HL-60 (cell line): ENCODE measurements at regions not wholly inside any gene's neighbourhood (a gene's known extent, or its start where the extent isn't known, plus 50 kb on each side); places are given as distances from the start of the nearest gene placed in this dataset.

ENCODE experiments used
- DNase-seq, 2 experiments: peaks; one replicate each; pipeline ENCODE4 v3.0.0-alpha.2; 2010 to 2020; ENCODE audit warnings: low read depth in 1 of 2, low spot score in 1 of 2
- H3K27ac ChIP-seq: fragments of 250-450 bp; sonication (Bioruptor Pico); replicated peaks from 2 replicates; pipeline ENCODE4 v1.5.1; 2020; ENCODE audit warnings: mild to moderate bottlenecking, moderate library complexity
- H3K27me3 ChIP-seq: fragments of 250-450 bp; sonication (Bioruptor Pico); 2 replicates; pipeline ENCODE4 v1.5.1; 2021; ENCODE audit warnings: mild to moderate bottlenecking, moderate library complexity; ENCODE audit not compliant: insufficient read depth, poor library complexity, severe bottlenecking
- H3K4me3 ChIP-seq: replicated peaks from 2 replicates; pipeline ENCODE4 v1.5.1; 2011; ENCODE audit warnings: mild to moderate bottlenecking, control low read depth, low read length; ENCODE audit not compliant: insufficient read depth
- GABPA ChIP-seq: IDR thresholded peaks from 2 replicates; pipeline ENCODE4 v1.6.1; 2012; ENCODE audit warnings: low read depth
- POLR2AphosphoS5 ChIP-seq: IDR thresholded peaks from 2 replicates; pipeline ENCODE4 v1.6.1; 2012; ENCODE audit warnings: low read depth
- SPI1 ChIP-seq: IDR thresholded peaks from 2 replicates; pipeline ENCODE4 v1.6.1; 2012; ENCODE audit warnings: low read depth, mild to moderate bottlenecking, borderline replicate concordance
- TF ChIP-seq, protein P1 (sequence below): IDR thresholded peaks from 2 replicates; pipeline ENCODE4 v1.6.1; 2012; ENCODE audit warnings: low read depth; ENCODE audit not compliant: insufficient replicate concordance
- TF ChIP-seq, protein P2 (sequence below): IDR thresholded peaks from one replicate; pipeline ENCODE4 v1.5.1; 2011; ENCODE audit warnings: low read length, control low read depth, inconsistent platforms; ENCODE audit not compliant: insufficient read depth

DNA sequence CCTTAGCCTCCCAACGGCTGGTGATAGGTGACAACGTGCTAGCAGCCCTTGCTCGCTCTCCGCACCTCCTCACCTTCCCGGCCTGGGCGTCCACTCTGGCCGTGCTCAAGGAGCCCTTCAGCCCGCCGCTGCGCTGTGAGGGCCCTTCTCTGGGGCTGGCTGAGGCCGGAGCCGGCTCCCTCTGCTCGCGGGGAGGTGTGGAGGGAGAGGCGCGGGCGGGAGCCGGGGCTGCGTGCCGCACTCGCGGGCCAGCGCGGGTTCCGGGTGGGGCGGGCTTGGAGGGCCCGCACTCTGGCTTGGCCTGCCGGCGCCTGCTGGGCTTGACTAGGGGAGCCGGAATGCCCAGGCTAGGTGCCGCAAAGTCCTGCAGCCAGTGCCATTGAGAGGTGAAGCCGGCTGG lies 131.1 kb downstream of the CCER1 start:
- no peak for DNase-seq
- TF ChIP-seq, protein P1, sequence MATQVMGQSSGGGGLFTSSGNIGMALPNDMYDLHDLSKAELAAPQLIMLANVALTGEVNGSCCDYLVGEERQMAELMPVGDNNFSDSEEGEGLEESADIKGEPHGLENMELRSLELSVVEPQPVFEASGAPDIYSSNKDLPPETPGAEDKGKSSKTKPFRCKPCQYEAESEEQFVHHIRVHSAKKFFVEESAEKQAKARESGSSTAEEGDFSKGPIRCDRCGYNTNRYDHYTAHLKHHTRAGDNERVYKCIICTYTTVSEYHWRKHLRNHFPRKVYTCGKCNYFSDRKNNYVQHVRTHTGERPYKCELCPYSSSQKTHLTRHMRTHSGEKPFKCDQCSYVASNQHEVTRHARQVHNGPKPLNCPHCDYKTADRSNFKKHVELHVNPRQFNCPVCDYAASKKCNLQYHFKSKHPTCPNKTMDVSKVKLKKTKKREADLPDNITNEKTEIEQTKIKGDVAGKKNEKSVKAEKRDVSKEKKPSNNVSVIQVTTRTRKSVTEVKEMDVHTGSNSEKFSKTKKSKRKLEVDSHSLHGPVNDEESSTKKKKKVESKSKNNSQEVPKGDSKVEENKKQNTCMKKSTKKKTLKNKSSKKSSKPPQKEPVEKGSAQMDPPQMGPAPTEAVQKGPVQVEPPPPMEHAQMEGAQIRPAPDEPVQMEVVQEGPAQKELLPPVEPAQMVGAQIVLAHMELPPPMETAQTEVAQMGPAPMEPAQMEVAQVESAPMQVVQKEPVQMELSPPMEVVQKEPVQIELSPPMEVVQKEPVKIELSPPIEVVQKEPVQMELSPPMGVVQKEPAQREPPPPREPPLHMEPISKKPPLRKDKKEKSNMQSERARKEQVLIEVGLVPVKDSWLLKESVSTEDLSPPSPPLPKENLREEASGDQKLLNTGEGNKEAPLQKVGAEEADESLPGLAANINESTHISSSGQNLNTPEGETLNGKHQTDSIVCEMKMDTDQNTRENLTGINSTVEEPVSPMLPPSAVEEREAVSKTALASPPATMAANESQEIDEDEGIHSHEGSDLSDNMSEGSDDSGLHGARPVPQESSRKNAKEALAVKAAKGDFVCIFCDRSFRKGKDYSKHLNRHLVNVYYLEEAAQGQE, result no peak
- no peak overlapping the region for H3K27ac ChIP-seq
- no peaks in the 10 kb centered on the region for H3K27me3 ChIP-seq
- H3K4me3 ChIP-seq, result no peak overlapping the region

DNA sequence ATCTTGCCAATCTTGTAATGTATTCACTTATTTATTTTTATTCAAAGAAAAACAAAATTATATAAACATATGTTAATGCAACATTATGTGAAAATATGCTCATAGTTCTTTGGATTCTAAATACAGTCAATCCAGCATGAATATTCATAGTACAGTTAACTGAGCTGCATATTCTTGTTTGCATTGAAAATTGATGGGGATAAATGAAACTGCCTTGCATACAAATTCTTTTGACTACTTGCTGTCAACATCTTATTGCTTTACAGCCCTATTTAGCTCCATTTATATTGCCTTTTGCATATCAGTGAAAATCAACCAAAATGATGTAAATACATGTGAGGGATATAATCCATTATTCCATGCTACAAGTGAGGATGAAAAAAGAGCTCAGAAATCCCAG lies 135.3 kb downstream of the CCER1 start:
- TF ChIP-seq GABPA (no peak), POLR2AphosphoS5 (no peak), SPI1 (no peak)
- TF ChIP-seq, protein P1, result no peak
- TF ChIP-seq, protein P2, sequence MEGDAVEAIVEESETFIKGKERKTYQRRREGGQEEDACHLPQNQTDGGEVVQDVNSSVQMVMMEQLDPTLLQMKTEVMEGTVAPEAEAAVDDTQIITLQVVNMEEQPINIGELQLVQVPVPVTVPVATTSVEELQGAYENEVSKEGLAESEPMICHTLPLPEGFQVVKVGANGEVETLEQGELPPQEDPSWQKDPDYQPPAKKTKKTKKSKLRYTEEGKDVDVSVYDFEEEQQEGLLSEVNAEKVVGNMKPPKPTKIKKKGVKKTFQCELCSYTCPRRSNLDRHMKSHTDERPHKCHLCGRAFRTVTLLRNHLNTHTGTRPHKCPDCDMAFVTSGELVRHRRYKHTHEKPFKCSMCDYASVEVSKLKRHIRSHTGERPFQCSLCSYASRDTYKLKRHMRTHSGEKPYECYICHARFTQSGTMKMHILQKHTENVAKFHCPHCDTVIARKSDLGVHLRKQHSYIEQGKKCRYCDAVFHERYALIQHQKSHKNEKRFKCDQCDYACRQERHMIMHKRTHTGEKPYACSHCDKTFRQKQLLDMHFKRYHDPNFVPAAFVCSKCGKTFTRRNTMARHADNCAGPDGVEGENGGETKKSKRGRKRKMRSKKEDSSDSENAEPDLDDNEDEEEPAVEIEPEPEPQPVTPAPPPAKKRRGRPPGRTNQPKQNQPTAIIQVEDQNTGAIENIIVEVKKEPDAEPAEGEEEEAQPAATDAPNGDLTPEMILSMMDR, result no peak
- no peak overlapping the region for H3K4me3 ChIP-seq
- no peak for DNase-seq
- no peaks in the 10 kb centered on the region for H3K27me3 ChIP-seq
- H3K27ac ChIP-seq, result no peak overlapping the region

DNA sequence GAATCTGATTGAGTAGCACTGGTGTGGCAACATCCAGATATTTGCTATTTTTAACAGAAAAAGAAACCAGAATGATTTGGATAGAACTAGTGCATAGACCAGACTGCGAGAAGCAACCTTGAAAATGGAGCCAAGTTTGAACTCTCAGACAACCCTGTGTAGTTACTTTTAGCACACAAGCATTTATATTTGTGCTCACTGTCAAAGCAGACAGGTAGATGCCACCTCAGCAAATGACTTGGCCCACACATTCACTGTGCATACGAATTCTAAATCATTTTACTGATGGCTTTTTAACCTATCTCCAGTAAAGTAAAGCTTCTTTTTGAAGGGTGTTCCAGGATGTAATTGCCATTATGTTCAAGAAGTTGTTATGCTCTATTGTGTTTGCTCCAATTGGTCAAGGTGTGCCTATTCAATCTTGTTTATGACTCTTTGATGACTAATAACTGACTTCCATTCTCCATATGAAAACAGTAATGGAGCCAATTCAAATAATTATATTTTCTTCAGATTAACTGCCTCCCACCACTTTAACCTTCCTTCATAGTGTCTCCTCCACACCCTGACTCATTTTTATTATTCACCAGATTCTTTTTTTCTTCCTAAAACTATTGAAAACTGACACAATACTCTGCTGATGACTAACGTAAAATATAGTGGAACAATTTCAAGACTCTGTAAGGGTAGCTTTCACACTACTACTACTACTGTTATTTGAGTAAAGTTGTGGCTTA lies 138.5 kb downstream of the CCER1 start:
- TF ChIP-seq, protein P2, result no peak
- no peak for TF ChIP-seq POLR2AphosphoS5
- H3K4me3 ChIP-seq, result no peak overlapping the region
- no peak for DNase-seq

DNA sequence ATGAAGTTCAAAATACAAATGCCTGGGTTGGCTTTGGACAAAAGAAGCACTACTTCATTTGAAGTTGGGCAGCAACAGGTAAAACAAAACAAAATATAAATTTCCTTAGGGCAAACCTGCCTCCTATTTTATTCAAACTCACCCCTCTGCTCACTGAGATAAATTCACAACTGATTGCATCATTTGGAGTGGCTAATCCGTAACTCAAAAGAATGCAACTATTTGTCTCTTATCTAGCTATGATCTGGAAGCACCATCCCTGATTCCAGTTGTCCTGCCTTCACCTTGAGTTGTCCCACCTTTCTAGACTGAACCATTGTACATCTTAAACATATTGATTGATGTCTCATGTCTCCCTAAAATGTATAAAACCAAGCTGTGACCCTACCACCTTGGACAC lies 145.0 kb downstream of the CCER1 start:
- no peak for TF ChIP-seq GABPA
- TF ChIP-seq, protein P1, result no peak
- no peak for TF ChIP-seq POLR2AphosphoS5
- TF ChIP-seq, protein P2, result no peak
- no peak for TF ChIP-seq SPI1
- H3K4me3 ChIP-seq, result no peak overlapping the region

More for the DNA sequence above, 138.5 kb downstream of the CCER1 start:
- no peaks in the 10 kb centered on the region for H3K27me3 ChIP-seq
- no peak overlapping the region for H3K27ac ChIP-seq

More for the DNA sequence above, 145.0 kb downstream of the CCER1 start:
- H3K27ac ChIP-seq, result no peak overlapping the region
- no peak for DNase-seq
- H3K27me3 ChIP-seq, result no peaks in the 10 kb centered on the region
